Osteoblast (primary cell): ENCODE measurements at regions not wholly inside any gene's neighbourhood (a gene's known extent, or its start where the extent isn't known, plus 50 kb on each side); places are given as distances from the start of the nearest gene placed in this dataset.

ENCODE experiments used
- DNase-seq: peaks from one replicate; pipeline ENCODE4 v3.0.0; 2011; ENCODE audit warnings: low spot score, mixed read lengths; ENCODE audit not compliant: insufficient read length; ENCODE audit errors: missing footprints
- H2AFZ ChIP-seq: 2 replicates; pipeline ENCODE4 v1.6.0; 2011; ENCODE audit warnings: mild to moderate bottlenecking, low read length
- H3K27ac ChIP-seq: 2 replicates; pipeline ENCODE4 v1.5.1; 2011; ENCODE audit warnings: mild to moderate bottlenecking, low read depth, low read length, moderate library complexity
- H3K27me3 ChIP-seq: 2 replicates; pipeline ENCODE4 v1.6.0; 2012; ENCODE audit warnings: mild to moderate bottlenecking, control low read depth, inconsistent platforms, low read length, moderate library complexity; ENCODE audit not compliant: insufficient read depth
- H3K36me3 ChIP-seq: 2 replicates; pipeline ENCODE4 v1.5.1; 2011; ENCODE audit warnings: mild to moderate bottlenecking, low read length, control low read depth, moderate library complexity; ENCODE audit not compliant: insufficient read depth
- H3K4me1 ChIP-seq: 2 replicates; pipeline ENCODE4 v1.5.1; 2011; ENCODE audit warnings: mild to moderate bottlenecking, low read length, control low read depth, moderate library complexity; ENCODE audit not compliant: insufficient read depth
- H3K4me2 ChIP-seq: 2 replicates; pipeline ENCODE4 v1.6.0; 2011; ENCODE audit warnings: mild to moderate bottlenecking, low read length; ENCODE audit not compliant: insufficient read depth
- H3K4me3 ChIP-seq: fragments of 200-600 bp; sonication (generic); 3 replicates; pipeline ENCODE4 v1.5.1; 2012; ENCODE audit warnings: mild to moderate bottlenecking, low read length, inconsistent platforms; ENCODE audit not compliant: insufficient read depth
- H3K79me2 ChIP-seq: 2 replicates; pipeline ENCODE4 v1.6.0; 2012; ENCODE audit warnings: mild to moderate bottlenecking, low read length, control low read depth, inconsistent platforms; ENCODE audit not compliant: insufficient read depth
- H3K9me3 ChIP-seq: 2 replicates; pipeline ENCODE4 v1.5.1; 2011; ENCODE audit warnings: low read depth, low read length, control low read depth
- H4K20me1 ChIP-seq: 2 replicates; pipeline ENCODE4 v1.6.0; 2012; ENCODE audit warnings: mild to moderate bottlenecking, low read length, control low read depth; ENCODE audit not compliant: insufficient read depth
- TF ChIP-seq, protein P1 (sequence below): IDR thresholded peaks from 2 replicates; pipeline ENCODE4 v1.5.1; 2011; ENCODE audit warnings: mild to moderate bottlenecking, low read depth, low read length, moderate library complexity; ENCODE audit errors: extremely low read depth

DNA sequence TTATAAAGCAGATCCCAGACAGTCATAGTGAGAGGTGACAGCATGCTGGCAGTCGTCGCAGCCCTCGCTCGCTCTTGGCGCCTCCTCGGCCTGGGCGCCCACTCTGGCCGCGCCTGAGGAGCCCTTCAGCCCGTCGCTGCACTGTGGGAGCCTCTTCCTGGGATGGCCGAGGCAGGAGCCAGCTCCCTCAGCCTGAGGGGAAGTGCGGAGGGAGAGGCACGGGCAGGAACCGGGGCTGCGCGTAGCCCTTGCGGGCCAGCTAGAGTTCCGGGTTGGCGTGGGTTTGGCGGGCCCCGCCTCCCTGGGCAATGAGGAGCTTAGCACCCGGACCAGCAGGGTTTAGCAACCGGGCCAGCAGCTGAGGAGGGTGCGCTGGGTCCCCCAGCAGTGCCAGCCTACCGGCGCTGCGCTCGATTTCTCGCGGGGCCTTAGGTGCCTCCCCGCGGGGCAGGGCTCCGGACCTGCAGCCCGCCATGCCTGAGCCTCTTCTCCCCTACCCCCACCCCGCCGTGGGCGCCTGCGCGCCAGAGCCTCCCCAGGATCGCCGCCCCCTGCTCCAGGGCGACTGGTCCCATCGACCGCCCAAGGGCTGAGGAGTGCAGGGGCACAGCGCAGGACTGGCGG lies 451.2 kb upstream of the DCN start:
- Histone ChIP-seq H3K4me1 (no peaks in the 10 kb centered on the region), H4K20me1 (no peaks in the 10 kb centered on the region), H3K27ac (no peak overlapping the region), H3K4me2 (no peak overlapping the region), H3K79me2 (no peaks in the 10 kb centered on the region), H3K9me3 (no peaks in the 10 kb centered on the region), H3K4me3 (no peak overlapping the region), H3K27me3 (no peaks in the 10 kb centered on the region), H2AFZ (no peak overlapping the region), H3K36me3 (no peaks in the 10 kb centered on the region)
- TF ChIP-seq, protein P1, sequence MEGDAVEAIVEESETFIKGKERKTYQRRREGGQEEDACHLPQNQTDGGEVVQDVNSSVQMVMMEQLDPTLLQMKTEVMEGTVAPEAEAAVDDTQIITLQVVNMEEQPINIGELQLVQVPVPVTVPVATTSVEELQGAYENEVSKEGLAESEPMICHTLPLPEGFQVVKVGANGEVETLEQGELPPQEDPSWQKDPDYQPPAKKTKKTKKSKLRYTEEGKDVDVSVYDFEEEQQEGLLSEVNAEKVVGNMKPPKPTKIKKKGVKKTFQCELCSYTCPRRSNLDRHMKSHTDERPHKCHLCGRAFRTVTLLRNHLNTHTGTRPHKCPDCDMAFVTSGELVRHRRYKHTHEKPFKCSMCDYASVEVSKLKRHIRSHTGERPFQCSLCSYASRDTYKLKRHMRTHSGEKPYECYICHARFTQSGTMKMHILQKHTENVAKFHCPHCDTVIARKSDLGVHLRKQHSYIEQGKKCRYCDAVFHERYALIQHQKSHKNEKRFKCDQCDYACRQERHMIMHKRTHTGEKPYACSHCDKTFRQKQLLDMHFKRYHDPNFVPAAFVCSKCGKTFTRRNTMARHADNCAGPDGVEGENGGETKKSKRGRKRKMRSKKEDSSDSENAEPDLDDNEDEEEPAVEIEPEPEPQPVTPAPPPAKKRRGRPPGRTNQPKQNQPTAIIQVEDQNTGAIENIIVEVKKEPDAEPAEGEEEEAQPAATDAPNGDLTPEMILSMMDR, result no peak
- DNase-seq, result no peak

DNA sequence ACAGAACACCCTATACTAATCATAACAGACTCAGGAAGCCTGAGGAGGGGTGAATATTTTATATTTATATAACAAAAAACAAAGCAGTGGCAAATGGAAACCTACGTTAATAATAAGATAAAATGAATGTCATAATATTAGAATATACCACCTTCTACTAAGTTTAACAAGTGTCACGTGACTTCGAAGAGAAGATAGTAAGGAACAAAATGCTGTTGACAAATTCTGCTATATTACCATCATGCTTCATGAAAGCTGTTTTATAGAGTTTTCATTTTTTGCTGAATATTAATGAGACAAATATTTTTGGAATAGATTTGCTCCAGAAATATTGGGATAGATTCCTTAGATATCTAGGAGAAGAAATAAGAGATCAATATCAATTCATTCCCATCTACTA lies 450.6 kb upstream of the DCN start:
- H3K79me2 ChIP-seq, result no peaks in the 10 kb centered on the region
- no peak overlapping the region for H3K4me3 ChIP-seq
- H2AFZ ChIP-seq, result no peak overlapping the region
- DNase-seq, result no peak
- H3K36me3 ChIP-seq, result no peaks in the 10 kb centered on the region
- TF ChIP-seq, protein P1, result no peak
- H3K27me3 ChIP-seq, result no peaks in the 10 kb centered on the region
- no peaks in the 10 kb centered on the region for H3K9me3 ChIP-seq
- H3K4me2 ChIP-seq, result no peak overlapping the region
- no peaks in the 10 kb centered on the region for H3K4me1 ChIP-seq
- no peaks in the 10 kb centered on the region for H4K20me1 ChIP-seq
- H3K27ac ChIP-seq, result no peak overlapping the region

DNA sequence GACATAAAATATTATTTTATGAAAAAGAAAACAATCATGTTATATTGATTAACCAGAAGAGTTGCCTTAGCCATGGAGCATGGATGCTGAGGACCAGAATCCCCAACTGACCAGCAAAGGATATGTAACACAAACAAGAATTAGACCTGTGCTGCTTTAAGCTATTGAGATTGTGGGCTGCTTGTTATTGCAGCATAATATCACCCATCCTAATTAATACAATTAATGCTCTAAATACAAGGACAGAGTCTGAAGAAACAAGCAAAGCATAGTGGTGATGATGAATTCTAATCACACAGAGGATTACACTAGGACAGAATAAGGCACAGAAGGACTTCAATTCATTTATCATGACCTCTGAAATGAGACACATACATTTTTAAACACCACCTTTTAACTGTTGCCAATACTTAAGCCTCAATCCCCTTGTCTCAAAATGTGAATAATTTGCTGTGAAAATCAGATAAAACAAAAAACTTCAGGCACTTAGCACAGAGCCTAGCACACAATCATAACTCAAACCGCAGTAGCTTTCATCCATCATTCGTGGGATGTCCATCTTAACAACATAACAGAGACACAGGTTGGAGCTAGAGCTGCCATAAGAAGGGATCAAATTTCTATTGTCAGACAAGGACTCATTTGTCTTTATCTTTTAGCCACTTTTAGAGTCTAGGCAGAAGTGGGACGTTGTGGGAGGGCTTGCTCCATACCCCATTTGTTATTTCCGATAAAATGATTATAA lies 449.6 kb upstream of the DCN start:
- H2AFZ ChIP-seq, result no peak overlapping the region
- H3K79me2 ChIP-seq, result no peaks in the 10 kb centered on the region
- H3K36me3 ChIP-seq, result no peaks in the 10 kb centered on the region

More for the DNA sequence above, 449.6 kb upstream of the DCN start:
- no peak overlapping the region for H3K27ac ChIP-seq
- H4K20me1 ChIP-seq, result no peaks in the 10 kb centered on the region
- H3K9me3 ChIP-seq, result no peaks in the 10 kb centered on the region
- H3K27me3 ChIP-seq, result no peaks in the 10 kb centered on the region
- H3K4me3 ChIP-seq, result no peak overlapping the region
- DNase-seq, result no peak
- TF ChIP-seq, protein P1, result no peak
- H3K4me1 ChIP-seq, result no peaks in the 10 kb centered on the region
- no peak overlapping the region for H3K4me2 ChIP-seq
